HepG2 (cell line): ENCODE measurements at regions not wholly inside any gene's neighbourhood (a gene's known extent, or its start where the extent isn't known, plus 50 kb on each side); places are given as distances from the start of the nearest gene placed in this dataset.

Experiments
- ATAC-seq: fragments of 200-7000 bp; cut with Tn5 transposase; 3 replicates; pipeline ENCODE4 v1.9.1; 2020; ENCODE audit warnings: mild to moderate bottlenecking, moderate library complexity
- BruUV-seq: library from RNA; stranded (reverse); fragments of 400-500 nt; replicated peaks from 2 replicates; lab custom pipeline; 2021; lab: Mats Ljungman, UMichigan
- CTCF ChIA-PET: fragments of 300-600 bp; formaldehyde crosslinking; extraction: SDS; loops from one replicate; lab custom pipeline; 2021; ENCODE audit warnings: low total read pairs, inconsistent platforms, low intra/inter-chr PET ratio; lab: Yijun Ruan, JAX
- POLR2A ChIA-PET: fragments of 350-600 bp; sonication (Branson Sonifier 250); formaldehyde crosslinking; loops from one replicate; lab custom pipeline; 2020; ENCODE audit warnings: antibody characterized with exemption, inconsistent platforms; lab: Yijun Ruan, JAX
- DNase-seq: peaks from one replicate; pipeline ENCODE4 v3.0.0-alpha.2; 2015; ENCODE audit warnings: low spot score
- FAIRE-seq: peaks from 3 replicates; lab custom pipeline; 2011; peaks lifted over from hg19 to GRCh38; lab: Jason Lieb, UNC
- H2AFZ ChIP-seq: one replicate; pipeline ENCODE4 v1.6.1; 2011; ENCODE audit warnings: low read length, inconsistent platforms
- H3K27ac ChIP-seq: fragments of 300-600 bp; 3 replicates; pipeline ENCODE4 v1.8.0; 2011; ENCODE audit warnings: mixed run types, mild to moderate bottlenecking, mixed read lengths, low read length, inconsistent platforms; ENCODE audit not compliant: insufficient read depth; ENCODE audit errors: extremely low read length
- H3K27me3 ChIP-seq, 2 experiments: fragments of 200-600 bp in 1 of 2; 2 replicates in 1 of 2; 3 replicates in 1 of 2; pipeline versions ENCODE4 v1.6.0 to v1.8.0; 2011; ENCODE audit warnings: low read length in 2 of 2, mild to moderate bottlenecking in 2 of 2, moderate library complexity in 2 of 2, inconsistent platforms in 1 of 2; ENCODE audit not compliant: insufficient read depth in 2 of 2, control insufficient read depth in 1 of 2
- H3K36me3 ChIP-seq, 2 experiments: fragments of 200-600 bp in 1 of 2; replicated peaks in 1 of 2; 2 replicates in 1 of 2; 3 replicates in 1 of 2; pipeline versions ENCODE4 v1.5.1 to v1.8.0; 2011; ENCODE audit warnings: low read length in 2 of 2, inconsistent platforms in 1 of 2; ENCODE audit not compliant: insufficient read depth in 2 of 2, control insufficient read depth in 1 of 2
- H3K4me1 ChIP-seq: 2 replicates; pipeline ENCODE4 v1.5.1; 2012; ENCODE audit warnings: low read length, inconsistent platforms; ENCODE audit not compliant: insufficient read depth
- H3K4me2 ChIP-seq: 2 replicates; pipeline ENCODE4 v1.6.0; 2011; ENCODE audit warnings: low read depth, low read length, inconsistent platforms
- H3K4me3 ChIP-seq, 3 experiments: fragments of 200-600 bp in 1 of 3; sonication (generic), shearing (Covaris generic) in 1 of 3; replicated peaks in 1 of 3; 2 replicates each; pipeline ENCODE4 v1.5.1; 2011 to 2016; ENCODE audit warnings: low read length in 3 of 3, inconsistent platforms in 2 of 3, low read depth in 2 of 3, mild to moderate bottlenecking in 2 of 3, control low read depth in 1 of 3, mixed read lengths in 1 of 3; ENCODE audit not compliant: insufficient read depth in 1 of 3
- H3K79me2 ChIP-seq: one replicate; pipeline ENCODE4 v1.6.1; 2011; ENCODE audit warnings: low read length, inconsistent platforms; ENCODE audit not compliant: insufficient read depth
- H3K9ac ChIP-seq: 2 replicates; pipeline ENCODE4 v1.6.0; 2011; ENCODE audit warnings: mild to moderate bottlenecking, low read depth, low read length, inconsistent platforms; ENCODE audit not compliant: insufficient read depth
- H3K9me3 ChIP-seq: 2 replicates; pipeline ENCODE4 v1.5.1; 2012; ENCODE audit warnings: mild to moderate bottlenecking, low read length
- H4K20me1 ChIP-seq: 2 replicates; pipeline ENCODE4 v1.6.0; 2011; ENCODE audit warnings: inconsistent platforms, mild to moderate bottlenecking, low read length, moderate library complexity; ENCODE audit not compliant: insufficient read depth
- DPF2 ChIP-seq: sonication (generic); formaldehyde crosslinking; IDR thresholded peaks from 2 replicates; pipeline ENCODE4 v1.4.0; 2020; ENCODE audit warnings: mild to moderate bottlenecking, low read depth, missing genetic modification reagents, borderline replicate concordance
- FLYWCH1 ChIP-seq: sonication (generic); formaldehyde crosslinking; IDR thresholded peaks from 2 replicates; pipeline ENCODE4 v1.8.1; 2023; ENCODE audit warnings: mild to moderate bottlenecking, missing genetic modification reagents
- JUNB ChIP-seq: sonication (generic); formaldehyde crosslinking; IDR thresholded peaks from 2 replicates; pipeline ENCODE4 v1.8.0; 2022; ENCODE audit warnings: missing genetic modification reagents, mild to moderate bottlenecking, borderline replicate concordance
- MEIS1 ChIP-seq: sonication (generic); formaldehyde crosslinking; IDR thresholded peaks from 2 replicates; pipeline ENCODE4 v1.9.0; 2021; ENCODE audit warnings: mild to moderate bottlenecking, missing genetic modification reagents, moderate library complexity, borderline replicate concordance
- ZBTB49 ChIP-seq: sonication (generic); formaldehyde crosslinking; IDR thresholded peaks from 2 replicates; pipeline ENCODE4 v1.4.0; 2020; ENCODE audit warnings: missing genetic modification reagents, borderline replicate concordance
- ZNF225 ChIP-seq: sonication (generic); formaldehyde crosslinking; IDR thresholded peaks from 2 replicates; pipeline ENCODE4 v1.4.0; 2020; ENCODE audit warnings: mild to moderate bottlenecking, missing genetic modification reagents
- ZNF282 ChIP-seq: fragments of 450-650 bp; IDR thresholded peaks from 2 replicates; pipeline ENCODE4 v1.6.1; 2018; ENCODE audit not compliant: partially characterized antibody
- ZNF616 ChIP-seq: sonication (generic); formaldehyde crosslinking; IDR thresholded peaks from 2 replicates; pipeline ENCODE4 v1.5.0; 2020; ENCODE audit warnings: low read depth, mild to moderate bottlenecking, missing genetic modification reagents
- ZNF770 ChIP-seq: sonication (generic); formaldehyde crosslinking; IDR thresholded peaks from 2 replicates; pipeline ENCODE4 v1.5.0; 2020; ENCODE audit warnings: mild to moderate bottlenecking, missing genetic modification reagents
- ZNF776 ChIP-seq: sonication (generic); formaldehyde crosslinking; IDR thresholded peaks from 2 replicates; pipeline ENCODE4 v1.4.0; 2020; ENCODE audit warnings: mild to moderate bottlenecking, missing genetic modification reagents
- ZNF83 ChIP-seq: sonication (generic); formaldehyde crosslinking; IDR thresholded peaks from 2 replicates; pipeline ENCODE4 v1.4.0; 2020; ENCODE audit warnings: missing genetic modification reagents, mild to moderate bottlenecking, borderline replicate concordance
- ZSCAN9 ChIP-seq: IDR thresholded peaks from 2 replicates; pipeline ENCODE4 v1.6.1; 2016; ENCODE audit warnings: borderline replicate concordance
- WGBS: methylation state at CpG from one replicate; pipeline ENCODE4 v1.1.6; 2017; ENCODE audit warnings: low lambda C conversion rate; 5-methylcytosine and 5-hydroxymethylcytosine counted together
- in situ Hi-C: cut with HindIII; loops from 2 replicates; pipeline ENCODE4 v1.10.0; 2017; ENCODE audit warnings: low pct_unique_long_range_greater_than_20kb; ENCODE audit not compliant: extremely low pct_ligation_motif_present
- intact Hi-C: fragments of 100-400 bp; cut with micrococcal nuclease; formaldehyde crosslinking; loops from one replicate; pipeline ENCODE4 v1.10.0; 2022; ENCODE audit not compliant: unreplicated experiment

- Histone ChIP-seq H3K27ac (no peak overlapping the region), H2AFZ (no peak overlapping the region), H3K27me3 (no peaks in the 10 kb centered on the region), H3K4me2 (no peak overlapping the region), H3K79me2 (no peaks in the 10 kb centered on the region), H3K4me3 (no peak overlapping the region), H3K36me3 (no peaks in the 10 kb centered on the region), H3K9me3 (no peaks in the 10 kb centered on the region), H4K20me1 (no peaks in the 10 kb centered on the region), H3K4me1 (no peaks in the 10 kb centered on the region), H3K9ac (no peak overlapping the region)
- intact Hi-C loops (no loop called here), in situ Hi-C loops (no loop called here)
- POLR2A ChIA-PET, result no interaction called here
- TF ChIP-seq ZSCAN9, result no peak
- no peak for TF ChIP-seq FLYWCH1 (CRISPR knock-in tag)
- no peak for TF ChIP-seq ZNF616
- TF ChIP-seq ZNF282, result no peak
- TF ChIP-seq ZNF225 (CRISPR knock-in tag), result no peak
- no peak for TF ChIP-seq MEIS1 (CRISPR knock-in tag)
- no peak for TF ChIP-seq ZBTB49
- TF ChIP-seq JUNB (CRISPR knock-in tag), result no peak
- DNase-seq, result no peak
- ATAC-seq, result no peak
- no peak for FAIRE-seq
- BruUV-seq, result no TSS peak
- WGBS, result 0% methylated on average over 2 of the region's 2 CpGs
- CTCF ChIA-PET, result no interaction called here
Observed at GRCh38 chr5:152113401-152113800, 188.8 kb upstream of the GLRA1 start.

- intact Hi-C loops (no loop called here), in situ Hi-C loops (no loop called here)
- H3K27me3 ChIP-seq, result no peaks in the 10 kb centered on the region
- no peak overlapping the region for H3K9ac ChIP-seq
- BruUV-seq, result no TSS peak
- no peaks in the 10 kb centered on the region for H3K4me1 ChIP-seq
- H3K36me3 ChIP-seq, result no peaks in the 10 kb centered on the region
- no peak for ATAC-seq
- H3K4me3 ChIP-seq, result no peak overlapping the region
- DNase-seq, result no peak
- CTCF ChIA-PET, result no interaction called here
- no peaks in the 10 kb centered on the region for H4K20me1 ChIP-seq
- POLR2A ChIA-PET, result no interaction called here
- FAIRE-seq, result no peak
- H2AFZ ChIP-seq, result no peak overlapping the region
- 6% methylated on average over 3 of the region's 3 CpGs for WGBS
- no peaks in the 10 kb centered on the region for H3K79me2 ChIP-seq
- H3K9me3 ChIP-seq, result no peaks in the 10 kb centered on the region
- no peak overlapping the region for H3K27ac ChIP-seq
- H3K4me2 ChIP-seq, result no peak overlapping the region
- TF ChIP-seq ZNF83 (no peak), DPF2 (no peak), ZNF776 (CRISPR knock-in tag) (no peak), ZNF770 (CRISPR knock-in tag) (no peak)
Observed at GRCh38 chr5:152107220-152107619, 182.6 kb upstream of the GLRA1 start.
